ENCODE measurements at regions not wholly inside any gene's neighbourhood (a gene's known extent, or its start where the extent isn't known, plus 50 kb on each side); places are given as distances from the start of the nearest gene placed in this dataset.

DNA sequence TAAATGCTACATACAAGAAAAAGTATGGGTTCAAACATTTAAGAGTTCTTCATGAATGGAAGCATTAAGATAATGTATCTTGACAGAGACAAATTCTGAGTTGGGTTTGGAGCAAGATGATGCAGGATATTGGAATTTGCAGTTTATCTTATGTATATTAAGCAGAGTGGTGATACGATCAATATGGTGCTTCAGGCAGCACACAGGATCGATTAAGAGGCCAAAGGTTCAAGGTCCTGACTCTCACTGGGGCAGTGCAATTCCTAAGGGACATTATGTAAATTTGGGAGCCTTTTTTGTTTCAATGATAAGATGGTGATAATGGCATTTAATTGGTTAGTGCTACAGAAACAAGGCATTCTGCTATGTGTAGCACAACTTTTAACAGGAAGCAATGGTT is 381.9 kb downstream of the KCNJ3 start:
- H2BK120ac ChIP-seq (ENCODE audit: low read depth, low read length): no peak overlapping the region

More for the DNA sequence above, 381.9 kb downstream of the KCNJ3 start:
- Histone ChIP-seq H3K27me3 (ENCODE audit: control insufficient read depth, insufficient read depth, low read length) (no peaks in the 10 kb centered on the region), H3K4ac (ENCODE audit: low read depth, low read length) (no peak overlapping the region), H3K27ac (ENCODE audit: insufficient read depth, low read length) (no peak overlapping the region), H4K5ac (ENCODE audit: low read depth, low read length) (no peak overlapping the region), H3K4me1 (ENCODE audit: control insufficient read depth, insufficient read depth, low read length) (no peaks in the 10 kb centered on the region), H2AK9ac (replicated peaks; ENCODE audit: low read depth, low read length, poor library complexity) (no peak overlapping the region), H2BK5ac (ENCODE audit: low read depth, low read length, poor library complexity, severe bottlenecking) (no peak overlapping the region), H3K9ac (ENCODE audit: low read depth, low read length) (no peak overlapping the region), H3K4me3 (ENCODE audit: insufficient read depth, low read depth, low read length) (no peak overlapping the region), H2AFZ (replicated peaks; ENCODE audit: low read length, poor library complexity) (no peak overlapping the region), H4K20me1 (ENCODE audit: insufficient read depth, low read length) (no peaks in the 10 kb centered on the region), H2BK15ac (ENCODE audit: low read depth, low read length) (no peak overlapping the region), H3K4me2 (ENCODE audit: low read depth, low read length) (no peak overlapping the region), H3K23ac (ENCODE audit: low read depth, low read length) (no peak overlapping the region), H3K9me1 (ENCODE audit: insufficient read depth, low read length) (no peaks in the 10 kb centered on the region), H3K18ac (ENCODE audit: low read depth, low read length) (no peak overlapping the region), H3K56ac (ENCODE audit: extremely low read depth, insufficient read depth, low read length) (no peak overlapping the region), H3K9me3 (ENCODE audit: control insufficient read depth, insufficient read depth, low read length) (peaks cover under 1% of the 10 kb centered on the region; the same call in 1 of the 2 replicates), H3K36me3 (ENCODE audit: control insufficient read depth, insufficient read depth, low read length) (no peaks in the 10 kb centered on the region), H3K14ac (replicated peaks; ENCODE audit: low read depth, low read length) (no peak overlapping the region), H4K91ac (ENCODE audit: insufficient read depth, low read depth, low read length) (no peak overlapping the region), H4K8ac (ENCODE audit: low read depth in 2 of 2, low read length in 2 of 2) (no peak overlapping the region), H2AK5ac (ENCODE audit: low read depth, low read length) (no peak overlapping the region), H2BK20ac (ENCODE audit: low read depth, low read length) (no peak overlapping the region), H3K79me1 (ENCODE audit: low read depth in 1 of 2, low read length in 2 of 2) (no peaks in the 10 kb centered on the region)
- DNase-seq: no peak
- no CpG with 5 or more reads among the region's 2 CpGs for WGBS, 2 experiments (ENCODE audit: extremely low coverage in 2 of 2, insufficient read length in 1 of 2)
- CTCF ChIA-PET: no interaction called here
- no peak for TF ChIP-seq SMC3 (IDR thresholded peaks at IDR 0.05; ENCODE audit: low read depth, low read length)
- no peak for TF ChIP-seq CHD1 (IDR thresholded peaks at IDR 0.05; ENCODE audit: low read depth, low read length)
- TF ChIP-seq MAFK (IDR thresholded peaks at IDR 0.05; ENCODE audit: low read depth, low read length): no peak
- no peak for TF ChIP-seq CEBPB (IDR thresholded peaks at IDR 0.05; ENCODE audit: low read depth, low read length)
- no peak for TF ChIP-seq FOS (IDR thresholded peaks at IDR 0.05; ENCODE audit: low read depth, low read length)
- no peak for TF ChIP-seq POLR2A (IDR thresholded peaks at IDR 0.05; ENCODE audit: low read depth, low read length)
- no peak for TF ChIP-seq RFX5 (IDR thresholded peaks at IDR 0.05; ENCODE audit: low read depth, low read length)
- no TSS peak for BruUV-seq (replicated peaks)
- no peak for ATAC-seq (ENCODE audit: low read depth)
- in situ Hi-C loops (cut with MboI; ENCODE audit: low sequenced_read_pairs) (no loop called here), dilution Hi-C loops (cut with HindIII; ENCODE audit: low sequenced_read_pairs, unreplicated experiment) (no loop called here), intact Hi-C loops (cut with micrococcal nuclease) (no loop called here)
- POLR2A ChIA-PET (ENCODE audit: unreplicated experiment): no interaction called here

All from IMR-90 (cell line).